A673 (cell line): ENCODE measurements at regions not wholly inside any gene's neighbourhood (a gene's known extent, or its start where the extent isn't known, plus 50 kb on each side); places are given as distances from the start of the nearest gene placed in this dataset.

ENCODE experiments used
- EZH2 ChIP-seq: fragments of 200-600 bp; sonication (generic); IDR thresholded peaks from 2 replicates; pipeline ENCODE4 v1.6.1; 2017; ENCODE audit warnings: borderline replicate concordance, low read depth, mild to moderate bottlenecking, mixed read lengths, antibody characterized with exemption, low read length; ENCODE audit not compliant: poor library complexity, severe bottlenecking
- TF ChIP-seq, protein P1 (sequence below): fragments of 300-800, 200-600 bp; sonication (generic); conservative IDR thresholded peaks from 2 replicates; pipeline ENCODE4 v1.5.1; 2017; ENCODE audit warnings: low read depth, mild to moderate bottlenecking, antibody characterized with exemption, low read length, moderate library complexity, mixed read lengths

DNA sequence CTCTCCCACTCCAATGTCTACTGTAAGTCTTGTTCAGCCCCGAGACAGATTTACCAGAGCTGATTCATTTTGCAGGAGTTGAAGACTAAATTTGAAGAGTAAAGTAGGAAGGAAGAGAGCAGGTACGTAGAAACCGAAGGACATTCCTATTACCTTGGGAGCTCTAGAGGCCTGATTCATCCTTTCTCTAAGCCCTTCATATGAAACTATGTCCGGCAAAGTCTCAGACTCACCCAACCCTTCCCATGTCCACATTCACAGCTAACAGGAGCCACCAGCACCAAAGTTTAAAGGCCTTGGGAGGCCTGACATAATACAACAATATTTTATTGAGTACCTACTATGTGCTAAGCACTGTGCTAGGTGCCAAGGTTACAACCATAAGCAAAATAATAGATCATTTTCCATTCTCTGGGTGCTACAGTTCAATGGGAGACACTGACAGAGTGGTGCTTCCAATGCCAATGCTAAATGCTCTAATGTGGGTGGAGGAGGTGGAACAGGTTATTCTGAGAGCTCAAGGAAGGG is 86.6 kb downstream of the PHLDA1 start:
- no peak for TF ChIP-seq EZH2
- TF ChIP-seq, protein P1, sequence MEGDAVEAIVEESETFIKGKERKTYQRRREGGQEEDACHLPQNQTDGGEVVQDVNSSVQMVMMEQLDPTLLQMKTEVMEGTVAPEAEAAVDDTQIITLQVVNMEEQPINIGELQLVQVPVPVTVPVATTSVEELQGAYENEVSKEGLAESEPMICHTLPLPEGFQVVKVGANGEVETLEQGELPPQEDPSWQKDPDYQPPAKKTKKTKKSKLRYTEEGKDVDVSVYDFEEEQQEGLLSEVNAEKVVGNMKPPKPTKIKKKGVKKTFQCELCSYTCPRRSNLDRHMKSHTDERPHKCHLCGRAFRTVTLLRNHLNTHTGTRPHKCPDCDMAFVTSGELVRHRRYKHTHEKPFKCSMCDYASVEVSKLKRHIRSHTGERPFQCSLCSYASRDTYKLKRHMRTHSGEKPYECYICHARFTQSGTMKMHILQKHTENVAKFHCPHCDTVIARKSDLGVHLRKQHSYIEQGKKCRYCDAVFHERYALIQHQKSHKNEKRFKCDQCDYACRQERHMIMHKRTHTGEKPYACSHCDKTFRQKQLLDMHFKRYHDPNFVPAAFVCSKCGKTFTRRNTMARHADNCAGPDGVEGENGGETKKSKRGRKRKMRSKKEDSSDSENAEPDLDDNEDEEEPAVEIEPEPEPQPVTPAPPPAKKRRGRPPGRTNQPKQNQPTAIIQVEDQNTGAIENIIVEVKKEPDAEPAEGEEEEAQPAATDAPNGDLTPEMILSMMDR = no peak
